ENCODE measurements at regions not wholly inside any gene's neighbourhood (a gene's known extent, or its start where the extent isn't known, plus 50 kb on each side); places are given as distances from the start of the nearest gene placed in this dataset.

GRCh38 chr2:237250599-237250998 is 163.4 kb downstream of the COL6A3 start:
- no peak for DNase-seq

DNA sequence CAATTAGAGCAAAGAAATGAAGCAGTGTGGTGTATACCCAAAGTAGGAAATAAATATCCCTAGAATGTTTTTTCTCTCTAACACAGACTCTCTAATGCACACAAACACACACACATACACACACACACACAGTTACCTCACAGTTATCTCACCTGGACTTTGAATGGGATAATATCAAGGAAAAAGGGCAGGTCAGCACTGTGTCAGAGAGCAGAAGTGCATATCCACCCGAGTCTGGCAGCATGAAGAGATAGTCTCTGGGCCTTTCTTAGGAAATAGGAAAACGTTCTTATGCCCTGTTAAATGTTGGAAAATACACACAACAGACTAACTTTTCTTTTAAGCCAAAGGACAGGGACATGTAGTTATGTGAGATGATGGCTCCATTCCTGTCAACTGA is 162.0 kb downstream of the COL6A3 start:
- DNase-seq: no peak

DNA sequence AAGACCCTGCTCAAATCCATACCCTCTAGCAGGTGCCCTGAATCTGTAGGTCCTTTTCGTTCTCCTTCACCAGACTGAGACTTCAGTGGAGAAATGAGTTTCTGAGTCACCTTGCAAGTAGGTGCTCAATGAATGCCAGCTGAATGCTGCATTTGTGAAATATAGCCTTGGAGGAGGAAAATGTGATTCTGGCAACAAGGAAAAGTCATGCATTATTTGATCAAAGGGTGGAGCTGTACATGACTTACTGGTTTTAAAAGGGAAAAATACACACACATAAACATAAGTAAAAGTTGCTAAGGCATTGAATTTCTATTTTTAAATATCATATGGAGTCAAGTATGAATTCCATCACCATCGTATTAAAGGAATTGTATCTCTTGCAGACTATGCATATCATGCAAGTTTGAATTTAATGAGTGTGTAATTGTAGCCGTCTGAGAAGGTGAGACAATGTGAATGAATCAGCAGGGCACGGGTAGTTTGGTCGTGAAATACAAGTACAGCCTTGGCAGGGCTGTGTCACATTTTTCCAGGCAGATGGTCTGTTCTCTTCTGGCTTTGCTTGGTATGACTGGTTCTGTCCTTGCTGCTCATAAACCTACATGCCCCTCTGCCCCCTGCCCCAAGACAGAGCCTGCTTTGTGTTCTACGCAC is 160.8 kb downstream of the COL6A3 start:
- DNase-seq: no peak

- no peak for DNase-seq
Observed at GRCh38 chr2:237254369-237254861, 159.5 kb downstream of the COL6A3 start.

DNA sequence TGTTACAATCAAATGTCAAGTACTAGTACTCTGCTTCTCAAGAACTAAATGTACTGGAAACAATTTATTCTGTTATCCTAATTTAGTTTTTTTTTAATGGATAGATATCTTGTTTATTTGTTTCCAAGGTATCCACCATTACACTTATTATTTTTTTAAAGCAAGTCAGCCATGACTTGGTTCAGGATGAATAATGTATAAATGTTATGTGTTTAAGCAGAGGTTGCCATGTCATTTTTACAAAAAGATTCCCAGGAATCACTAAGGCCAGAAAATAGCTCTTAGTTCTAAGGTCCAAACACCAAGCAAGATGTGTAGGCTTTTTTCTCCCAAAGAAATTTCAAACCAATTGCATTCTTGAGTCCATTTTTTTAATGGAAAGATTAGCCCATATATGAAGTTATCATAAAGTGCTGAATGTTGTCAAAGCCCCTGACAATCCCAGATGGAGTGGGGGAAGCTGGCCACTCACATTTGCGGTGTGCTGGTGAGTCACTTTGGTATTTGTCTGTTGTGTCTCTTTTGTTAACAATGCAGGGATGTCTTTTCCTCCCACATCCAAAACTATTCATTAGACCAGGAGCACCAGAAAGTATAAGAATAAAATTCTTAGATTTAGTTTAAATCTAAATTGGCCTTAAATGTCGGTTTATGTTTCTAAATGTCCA is 158.9 kb downstream of the COL6A3 start:
- no peak for DNase-seq

DNA sequence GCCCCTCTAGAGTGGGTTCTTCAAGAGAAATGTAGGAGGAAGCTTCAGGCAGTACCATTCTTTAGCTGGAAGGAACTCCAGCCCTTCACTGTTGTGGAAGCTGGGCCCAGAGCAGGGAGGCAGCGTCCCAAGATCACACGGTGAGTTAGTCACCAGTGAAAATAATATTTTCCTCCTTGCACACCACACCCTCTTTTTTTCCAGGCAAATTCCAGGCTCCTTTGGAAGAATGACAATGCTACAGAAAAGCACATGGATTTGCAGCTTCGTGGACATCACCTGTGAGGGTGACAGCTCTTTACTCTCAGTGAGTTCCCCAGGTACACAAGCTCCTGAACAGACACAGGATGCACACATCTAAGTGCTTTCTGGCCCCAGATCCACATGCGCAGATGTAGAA is 157.1 kb downstream of the COL6A3 start:
- DNase-seq: no peak

DNA sequence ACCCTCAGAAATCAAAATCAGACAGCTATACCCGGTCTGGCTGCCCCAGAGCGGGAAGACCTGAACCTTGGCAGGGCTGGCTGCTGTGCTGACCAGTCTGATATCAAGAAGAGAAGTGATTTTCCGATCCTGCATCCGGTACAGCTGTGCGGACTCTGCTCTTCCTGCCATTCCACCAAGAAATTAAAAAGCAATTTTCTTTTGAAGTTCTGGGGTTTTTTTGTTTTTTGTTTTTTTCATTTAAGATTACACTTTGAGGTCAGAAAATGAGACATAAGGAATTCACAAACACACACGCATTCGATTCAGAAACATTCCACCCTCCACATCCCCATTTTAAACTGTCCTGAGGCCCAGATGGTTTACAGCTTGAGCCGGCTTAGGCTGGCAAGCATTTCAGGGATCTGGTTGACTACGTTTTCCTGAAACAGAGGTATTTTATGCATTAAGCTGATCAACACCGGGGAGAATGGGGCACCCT is 156.5 kb downstream of the COL6A3 start:
- no peak for DNase-seq

DNA sequence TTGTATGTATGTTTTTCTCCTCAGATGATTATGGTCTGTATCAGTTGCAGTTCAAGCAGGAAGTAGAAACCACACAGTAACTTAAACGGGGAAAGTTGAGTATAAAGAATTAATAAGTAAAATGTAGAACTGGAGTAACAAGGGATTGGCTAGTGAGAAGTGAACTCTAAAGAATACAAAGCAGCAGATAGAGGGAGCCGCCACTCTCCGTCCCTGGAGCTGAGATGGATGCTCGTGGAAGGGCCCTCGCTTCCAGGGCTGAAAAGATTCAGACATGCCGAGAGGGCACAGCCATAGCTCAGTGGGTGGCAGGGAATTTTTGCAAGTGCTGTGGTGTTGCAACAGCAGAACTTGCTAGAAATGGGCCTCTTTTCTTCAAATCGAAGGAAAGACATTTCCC is 155.8 kb downstream of the COL6A3 start:
- DNase-seq: no peak

GRCh38 chr2:237258615-237259014 is 155.3 kb downstream of the COL6A3 start:
- no peak for DNase-seq

- DNase-seq: no peak
Observed at GRCh38 chr2:237259201-237259600, 154.8 kb downstream of the COL6A3 start.

DNA sequence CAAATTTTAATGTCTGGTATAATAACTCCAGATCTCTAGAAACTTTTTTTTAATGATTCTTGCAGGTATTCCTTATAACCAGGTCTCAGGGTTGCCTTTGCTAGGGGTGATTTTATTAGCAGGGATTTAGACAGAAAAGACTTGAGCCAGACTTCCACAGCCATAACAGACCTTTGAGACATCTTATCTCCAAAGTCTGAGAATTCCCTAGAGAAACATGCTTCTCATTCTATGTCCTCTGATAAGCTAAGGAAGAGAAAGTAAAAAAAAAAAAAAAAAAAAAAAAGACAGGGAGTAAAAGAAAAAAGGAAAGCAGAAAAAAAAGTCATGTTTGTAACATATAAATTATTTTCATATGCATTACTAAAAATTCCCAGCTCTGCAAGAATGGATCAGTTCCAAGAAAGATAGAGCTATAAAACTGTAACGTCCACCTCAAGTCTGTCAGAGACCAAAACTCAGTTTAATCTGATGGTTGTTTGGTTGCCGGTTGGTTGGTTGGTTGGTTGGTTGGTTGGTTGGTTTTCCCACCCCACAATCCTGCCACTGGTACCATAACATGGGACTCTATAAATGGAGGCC is 153.8 kb downstream of the COL6A3 start:
- DNase-seq: no peak

GRCh38 chr2:237260686-237261085 is 153.3 kb downstream of the COL6A3 start:
- no peak for DNase-seq

- DNase-seq: no peak
Observed at GRCh38 chr2:237261327-237261726, 152.6 kb downstream of the COL6A3 start.

DNA sequence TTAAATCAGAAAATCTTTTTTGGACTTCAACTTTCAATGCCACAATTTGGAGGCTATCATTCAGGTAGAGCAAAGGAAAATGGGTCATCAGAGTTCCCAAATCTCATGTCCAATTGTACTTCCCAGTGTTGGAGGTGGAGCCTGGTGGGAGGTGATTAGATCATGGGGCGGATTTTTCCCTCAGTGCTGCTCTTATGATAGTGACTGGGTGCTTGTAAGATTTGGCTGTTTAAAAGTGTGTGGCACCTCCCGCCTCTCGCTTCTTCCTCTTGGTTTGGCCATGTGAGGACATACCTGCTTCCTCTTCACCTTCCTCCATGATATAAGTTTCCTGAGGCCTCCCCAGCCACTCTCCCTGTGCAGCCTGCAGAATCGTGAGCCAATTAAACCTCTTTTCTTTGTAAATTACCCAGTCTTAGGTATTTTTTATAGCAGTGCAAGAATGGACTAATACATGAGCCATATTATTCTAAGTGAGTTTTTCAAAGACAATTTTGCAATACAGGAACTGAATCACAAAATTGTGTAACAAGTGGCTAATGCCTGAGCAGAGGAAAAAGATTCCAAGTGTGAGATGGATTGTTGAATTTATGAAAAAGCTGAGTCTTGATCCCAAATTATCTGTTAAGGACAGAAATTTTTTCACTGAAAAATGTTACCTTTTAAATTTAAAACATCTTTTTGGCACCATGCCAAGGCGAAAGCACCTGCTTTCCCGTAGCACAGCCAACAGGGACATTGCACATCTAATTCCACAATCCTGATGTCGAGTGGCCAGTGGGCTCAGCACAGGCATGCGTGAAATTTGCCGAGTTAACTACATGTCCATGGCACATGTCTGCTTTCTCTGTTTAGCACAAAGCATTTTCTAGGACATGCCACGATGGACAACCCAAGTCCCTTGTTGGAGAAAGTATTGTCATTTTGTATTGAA is 150.9 kb downstream of the COL6A3 start:
- DNase-seq: no peak

DNA sequence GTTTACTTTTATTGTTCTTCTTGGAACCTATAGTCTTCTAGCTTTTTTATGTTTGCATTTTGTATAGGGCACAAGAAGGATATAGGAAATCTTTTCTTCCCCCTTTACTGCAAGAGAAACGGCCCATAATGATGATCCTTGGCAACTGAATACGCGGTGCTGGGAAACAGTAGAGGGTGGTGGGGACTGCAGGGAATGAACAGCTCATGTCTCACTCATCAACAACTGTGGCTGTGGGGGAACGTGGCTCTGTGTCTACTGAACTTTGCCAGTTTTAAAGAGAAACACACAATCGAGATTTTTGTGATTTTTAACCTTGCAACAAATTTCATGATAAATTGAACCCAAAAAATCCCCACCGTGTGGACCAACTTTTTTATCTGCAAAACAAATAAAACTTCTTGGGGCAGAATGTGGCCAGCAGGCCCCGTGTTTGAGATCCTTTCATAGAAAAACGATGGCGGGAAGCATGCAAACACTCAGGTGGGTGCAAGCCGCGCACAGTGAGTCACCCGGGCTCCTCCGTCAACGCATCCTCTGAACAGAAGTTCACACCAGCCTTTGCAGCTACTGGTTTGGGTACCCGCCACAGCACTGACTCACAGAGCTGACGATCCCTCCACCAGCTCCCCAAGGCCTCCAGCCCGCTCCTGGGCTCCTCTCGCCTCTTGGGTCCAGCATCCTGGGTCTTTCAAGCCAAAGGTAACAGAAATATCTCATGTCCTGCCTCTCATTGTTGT is 149.3 kb downstream of the COL6A3 start:
- DNase-seq: no peak

GRCh38 chr2:237268004-237268708 is 145.8 kb downstream of the COL6A3 start:
- no peak for DNase-seq

GRCh38 chr2:237269138-237269875 is 144.7 kb downstream of the COL6A3 start:
- no peak for DNase-seq

DNA sequence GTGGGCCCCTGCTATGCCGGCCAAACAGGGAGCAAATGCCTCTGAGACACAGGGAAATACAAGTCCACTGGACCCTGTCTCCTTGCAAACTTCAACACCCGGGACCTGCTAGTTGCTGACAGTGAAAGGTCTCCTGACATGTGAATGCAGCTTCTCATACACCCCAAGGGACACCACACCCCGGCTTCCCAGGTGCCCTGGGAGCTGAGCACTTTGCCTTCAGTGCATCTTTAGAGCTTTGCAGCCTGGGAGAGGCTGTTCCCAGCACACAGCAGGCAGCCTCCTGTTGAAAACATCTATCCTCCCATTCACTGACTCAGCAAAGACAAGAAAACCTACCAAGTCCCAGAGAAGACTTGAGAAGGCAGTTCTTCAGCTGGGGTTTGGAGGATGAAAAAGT is 143.4 kb downstream of the COL6A3 start:
- DNase-seq: no peak

GRCh38 chr2:237271698-237272652 is 142.0 kb downstream of the COL6A3 start:
- DNase-seq: no peak

Data from CD4-positive, alpha-beta T cell treated with Interleukin-4 for 4 hours (primary cell).